GM12891 (cell line): ENCODE measurements at regions not wholly inside any gene's neighbourhood (a gene's known extent, or its start where the extent isn't known, plus 50 kb on each side); places are given as distances from the start of the nearest gene placed in this dataset.

Experiments used
- PAX5 ChIP-seq: IDR thresholded peaks from 2 replicates; pipeline ENCODE4 v1.6.1; 2011; ENCODE audit warnings: low read length, moderate library complexity, mild to moderate bottlenecking; ENCODE audit not compliant: insufficient read depth, severe bottlenecking
- POLR2A ChIP-seq: IDR thresholded peaks from 2 replicates; pipeline ENCODE4 v1.6.1; 2011; ENCODE audit warnings: low read depth, low read length, control low read depth
- TAF1 ChIP-seq: IDR thresholded peaks from 2 replicates; pipeline ENCODE4 v1.6.1; 2011; ENCODE audit warnings: low read depth, low read length, control low read depth

DNA sequence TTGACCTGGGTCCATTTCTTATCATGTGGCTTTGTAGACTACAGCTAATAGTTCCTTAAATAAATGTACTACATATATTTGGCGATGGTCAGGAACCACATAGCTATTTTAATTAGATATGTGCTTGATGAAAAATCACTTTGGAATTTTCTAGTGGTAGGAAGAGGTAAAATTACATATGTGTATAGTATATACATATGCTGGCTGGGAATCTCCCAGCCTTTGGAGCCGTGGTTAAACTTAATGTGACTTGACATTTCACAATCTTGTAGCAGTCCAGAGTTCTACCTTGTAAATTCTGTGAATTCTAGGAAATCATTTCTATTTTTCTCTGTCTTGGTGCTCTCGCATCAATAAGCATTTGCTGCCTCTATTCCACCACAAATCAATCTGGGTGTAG, 565.0 kb downstream of the DMRTA1 start:
- TF ChIP-seq PAX5, result no peak
- no peak for TF ChIP-seq POLR2A
- no peak for TF ChIP-seq TAF1
